ENCODE measurements at regions not wholly inside any gene's neighbourhood (a gene's known extent, or its start where the extent isn't known, plus 50 kb on each side); places are given as distances from the start of the nearest gene placed in this dataset.
A peak's percentile ranks its signal among the peaks of the same experiment; 100 is the strongest.

DNA sequence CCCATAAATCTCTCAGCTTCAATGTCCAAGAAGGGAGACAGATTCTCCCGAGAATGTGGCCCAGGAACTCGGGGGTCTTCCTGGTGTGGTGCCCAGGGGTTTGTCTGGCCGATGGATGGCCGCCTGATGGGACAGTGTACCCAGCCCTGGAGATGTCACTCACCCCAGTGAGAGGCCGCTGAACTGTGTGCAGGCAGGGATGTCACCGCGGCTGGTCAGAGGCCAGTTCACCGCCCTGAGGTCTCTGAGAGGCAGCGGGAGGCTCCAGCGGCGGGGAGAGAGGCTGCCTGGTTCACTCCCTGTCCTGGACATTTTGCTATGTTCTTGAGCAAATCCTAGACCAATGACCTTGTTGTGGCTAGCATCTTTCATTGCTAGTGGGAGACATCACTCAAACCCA is 1349.5 kb downstream of the BRD1 start:
- DNase-seq (ENCODE audit: low read depth): no peak

GRCh38 chr22:48477031-48477721 is 1350.5 kb downstream of the BRD1 start:
- DNase-seq (ENCODE audit: low read depth): no peak

- DNase-seq (ENCODE audit: low read depth): no peak
Measured at GRCh38 chr22:48476577-48476976, 1351.1 kb downstream of the BRD1 start.

- DNase-seq (ENCODE audit: low read depth): no peak
Measured at GRCh38 chr22:48475661-48476345, 1351.9 kb downstream of the BRD1 start.

GRCh38 chr22:48474881-48475280 is 1352.8 kb downstream of the BRD1 start:
- no peak for DNase-seq (ENCODE audit: low read depth)

GRCh38 chr22:48473202-48473601 is 1354.5 kb downstream of the BRD1 start:
- no peak for DNase-seq (ENCODE audit: low read depth)

DNA sequence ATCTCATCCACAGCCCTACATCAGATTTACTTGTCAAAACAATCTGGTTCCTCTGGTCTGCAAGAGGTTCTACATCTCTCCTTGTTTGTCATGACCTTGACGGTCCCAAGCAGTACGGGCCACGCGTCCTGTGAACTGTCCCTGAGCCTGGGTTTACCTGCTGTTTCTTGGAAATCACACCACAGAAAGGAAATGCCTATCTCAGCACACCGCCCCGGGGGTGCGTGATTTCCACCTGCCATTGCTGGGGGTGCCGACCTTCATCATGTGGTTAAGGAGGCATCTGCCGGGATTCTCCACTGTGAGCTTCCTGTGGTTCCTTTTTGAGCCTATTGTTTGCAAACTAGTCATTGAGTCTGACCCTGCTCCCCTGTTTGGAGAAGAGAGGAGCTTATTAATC is 1363.4 kb downstream of the BRD1 start:
- DNase-seq (ENCODE audit: low read depth): no peak

GRCh38 chr22:48459859-48460823 is 1367.5 kb downstream of the BRD1 start:
- DNase-seq (ENCODE audit: low read depth): no peak

- DNase-seq (ENCODE audit: low read depth): no peak
Measured at GRCh38 chr22:48459259-48459658, 1368.4 kb downstream of the BRD1 start.

GRCh38 chr22:48456449-48456848 is 1371.2 kb downstream of the BRD1 start:
- no peak for DNase-seq (ENCODE audit: low read depth)

DNA sequence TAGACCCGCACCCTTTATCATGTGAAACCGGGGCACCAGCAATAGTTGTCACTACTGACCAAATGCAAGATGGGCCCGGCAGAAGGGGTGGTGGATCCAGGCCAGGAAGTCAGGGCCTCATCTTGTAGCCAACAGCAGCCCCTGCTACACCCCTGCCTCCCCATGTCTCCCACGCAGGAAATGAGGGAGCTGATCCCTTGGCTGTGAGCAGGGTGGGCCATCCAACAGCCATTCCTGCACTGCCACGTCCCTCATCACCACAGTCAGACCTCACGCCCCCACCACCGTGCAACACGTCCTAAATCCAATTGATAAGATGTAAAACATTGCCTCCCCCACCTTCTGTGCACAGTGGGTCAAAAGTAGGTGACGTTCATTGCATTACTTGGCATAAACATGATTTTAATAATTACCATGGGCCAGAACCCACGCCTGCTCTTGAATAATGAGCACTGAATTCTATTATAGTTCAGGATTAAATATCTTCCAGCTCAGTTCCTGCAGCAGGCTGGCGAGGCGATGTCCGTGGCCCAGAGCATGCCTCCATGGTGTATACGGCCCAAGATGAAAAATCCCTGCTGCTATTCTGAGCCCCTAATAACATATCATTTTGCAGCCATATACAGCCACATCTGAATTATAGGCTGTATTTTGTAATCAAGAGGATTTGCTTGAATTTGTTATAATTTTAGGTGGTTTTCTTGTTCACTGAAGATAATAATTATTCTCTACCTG is 1373.8 kb downstream of the BRD1 start:
- DNase-seq (ENCODE audit: low read depth): no peak

- no peak for DNase-seq (ENCODE audit: low read depth)
Measured at GRCh38 chr22:48453171-48453570, 1374.5 kb downstream of the BRD1 start.

- DNase-seq (ENCODE audit: low read depth): no peak
Measured at GRCh38 chr22:48452766-48453165, 1374.9 kb downstream of the BRD1 start.

- DNase-seq (ENCODE audit: low read depth): no peak
Measured at GRCh38 chr22:48451891-48452290, 1375.8 kb downstream of the BRD1 start.

GRCh38 chr22:48450188-48450825 is 1377.4 kb downstream of the BRD1 start:
- DNase-seq (ENCODE audit: low read depth): no peak

DNA sequence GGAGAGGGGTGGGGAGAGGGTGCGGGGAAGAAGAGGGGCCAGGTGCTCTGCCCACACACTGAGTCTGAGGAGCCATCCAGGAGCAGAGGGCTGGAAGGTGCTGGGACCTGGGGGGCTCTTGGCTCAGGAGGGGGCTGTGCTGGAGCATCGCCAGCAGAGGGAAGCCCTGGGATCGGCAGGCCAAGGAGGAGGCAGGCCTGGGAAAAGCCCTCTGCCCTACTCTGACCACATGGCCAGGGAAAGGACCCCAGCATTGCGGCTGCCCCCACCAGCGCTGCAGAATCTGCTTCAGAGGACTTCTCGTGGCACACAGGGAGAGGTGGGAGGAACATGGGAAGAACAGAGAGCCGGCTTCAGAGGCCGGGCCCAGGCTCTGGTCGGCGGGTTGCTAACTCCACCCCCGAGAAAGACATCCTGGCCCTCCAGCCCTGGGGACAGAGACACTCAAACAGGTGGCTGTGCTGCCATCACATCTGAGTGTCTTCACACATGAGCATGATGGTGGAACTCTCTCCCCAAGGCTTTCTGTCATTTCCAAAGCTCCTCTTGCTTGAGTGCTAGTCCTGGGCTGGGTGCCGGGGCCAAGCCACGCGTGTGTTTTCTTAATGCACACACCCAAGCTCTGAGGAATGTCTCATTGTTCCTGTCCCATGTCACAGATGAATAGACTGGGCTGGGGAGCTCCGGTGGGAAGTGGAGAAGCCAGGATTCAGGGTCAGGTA is 1378.0 kb downstream of the BRD1 start:
- DNase-seq (ENCODE audit: low read depth): no peak

- DNase-seq (ENCODE audit: low read depth): no peak
Measured at GRCh38 chr22:48448821-48449220, 1378.9 kb downstream of the BRD1 start.

DNA sequence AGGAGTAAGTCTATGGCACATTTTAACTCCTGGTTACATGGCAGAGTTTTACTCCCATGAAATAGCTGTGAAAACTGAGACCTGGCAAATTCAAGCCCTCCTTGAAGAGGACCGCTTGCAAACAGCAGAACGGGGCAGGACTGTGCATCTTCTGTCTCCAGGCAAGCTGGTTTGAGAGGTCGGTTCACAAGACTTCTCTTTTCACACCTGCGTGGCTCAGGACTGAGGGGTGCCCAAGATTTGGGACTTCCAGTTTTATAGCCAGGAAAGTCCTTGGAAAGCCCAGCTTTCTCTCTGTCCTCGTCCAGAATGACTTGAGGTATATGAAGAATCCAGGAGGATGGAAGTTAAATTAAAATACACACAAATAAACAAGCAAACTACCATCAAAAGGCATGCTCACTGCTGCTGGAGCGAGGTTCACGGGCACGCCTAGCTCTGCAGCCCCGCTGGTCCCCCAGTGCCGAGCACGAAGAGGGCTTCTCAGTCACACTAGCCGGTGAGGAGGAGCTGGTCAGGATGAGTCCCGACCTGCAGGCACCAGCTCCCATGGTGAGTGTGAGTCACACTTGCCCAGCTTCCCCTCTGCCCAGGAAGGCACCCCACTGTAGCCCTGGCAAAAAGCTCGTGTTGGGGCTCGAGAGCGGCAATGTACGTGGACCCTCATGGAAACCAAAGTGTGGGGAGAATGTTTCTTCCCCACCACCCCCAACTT is 1382.4 kb downstream of the BRD1 start:
- DNase-seq (ENCODE audit: low read depth): peak; percentile 22

DNA sequence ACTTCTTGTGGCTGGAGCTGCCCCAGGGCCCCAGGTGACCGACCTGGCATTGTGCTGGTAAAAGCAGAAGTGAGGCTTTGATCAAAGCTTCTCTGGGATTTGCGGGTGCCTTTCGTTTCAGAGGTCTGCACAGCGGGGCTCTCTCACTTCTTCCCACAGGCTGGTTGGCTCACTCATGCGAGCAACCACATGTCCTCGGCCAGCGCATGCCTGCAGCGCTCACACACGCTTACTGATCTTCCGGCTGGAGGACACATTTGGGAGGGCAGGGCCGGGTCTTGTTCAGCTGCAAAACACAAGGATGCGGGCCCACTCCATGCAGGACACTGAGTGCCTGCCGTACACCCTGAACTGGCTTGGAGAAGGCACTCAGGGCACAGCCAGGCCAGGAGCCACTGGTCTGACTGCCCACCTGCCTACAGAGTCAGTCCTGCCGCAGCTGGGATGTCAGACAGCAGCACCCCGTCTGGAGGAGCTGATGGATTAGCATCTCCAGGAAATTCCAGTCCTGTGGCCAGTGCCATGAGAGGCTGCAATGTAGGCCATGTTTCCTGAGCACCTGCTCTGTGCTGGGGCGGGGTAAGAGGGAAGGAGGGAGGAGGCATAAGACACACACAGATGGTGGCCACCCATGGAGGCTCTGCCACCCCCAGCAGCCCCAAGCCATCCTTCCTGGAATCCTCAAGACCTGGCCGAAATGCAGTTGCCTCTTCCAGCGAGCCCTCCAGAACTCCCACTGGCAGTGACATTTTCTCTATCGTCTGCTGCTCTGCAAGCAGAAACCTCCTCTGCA is 1383.2 kb downstream of the BRD1 start:
- DNase-seq (ENCODE audit: low read depth): no peak
